HG02852 (cell line): ENCODE measurements at regions not wholly inside any gene's neighbourhood (a gene's known extent, or its start where the extent isn't known, plus 50 kb on each side); places are given as distances from the start of the nearest gene placed in this dataset.
"Not testable (repeated sequence)": the region's sequence is repeated elsewhere in the genome, so short reads cannot be mapped to it uniquely, and the experiment has no call there.

Experiments used
- ATAC-seq: cut with Tn5 transposase; IDR thresholded peaks from one replicate; pipeline ENCODE4 v1.9.1; 2021; ENCODE audit warnings: mild to moderate bottlenecking, moderate library complexity; ENCODE audit not compliant: unreplicated experiment

GRCh38 chr16:60304066-60304465 is 1570.0 kb upstream of the GOT2 start:
- ATAC-seq = no peak

- no peak for ATAC-seq
Observed at GRCh38 chr16:60302676-60303075, 1568.6 kb upstream of the GOT2 start.

GRCh38 chr16:60302261-60302660 is 1568.1 kb upstream of the GOT2 start:
- no peak for ATAC-seq

GRCh38 chr16:60299241-60299776 is 1565.2 kb upstream of the GOT2 start:
- ATAC-seq = no peak

- no peak for ATAC-seq
Observed at GRCh38 chr16:60295451-60295850, 1561.3 kb upstream of the GOT2 start.

GRCh38 chr16:60285794-60286193 is 1551.7 kb upstream of the GOT2 start:
- no peak for ATAC-seq

GRCh38 chr16:60279061-60279665 is 1545.0 kb upstream of the GOT2 start:
- ATAC-seq = no peak

- ATAC-seq = no peak
Observed at GRCh38 chr16:60274431-60275019, 1540.4 kb upstream of the GOT2 start.

GRCh38 chr16:60271781-60272180 is 1537.7 kb upstream of the GOT2 start:
- ATAC-seq = no peak

- ATAC-seq = no peak
Observed at GRCh38 chr16:60271025-60271771, 1537.1 kb upstream of the GOT2 start.

GRCh38 chr16:60261425-60261824 is 1527.3 kb upstream of the GOT2 start:
- ATAC-seq = no peak

GRCh38 chr16:60259956-60260355 is 1525.8 kb upstream of the GOT2 start:
- ATAC-seq = no peak

- no peak for ATAC-seq
Observed at GRCh38 chr16:60246086-60246485, 1512.0 kb upstream of the GOT2 start.

GRCh38 chr16:60241671-60242070 is 1507.6 kb upstream of the GOT2 start:
- ATAC-seq = no peak

GRCh38 chr16:60230666-60231065 is 1496.5 kb upstream of the GOT2 start:
- no peak for ATAC-seq

GRCh38 chr16:60225541-60225940 is 1491.4 kb upstream of the GOT2 start:
- ATAC-seq = no peak

GRCh38 chr16:60217787-60218186 is 1483.7 kb upstream of the GOT2 start:
- no peak for ATAC-seq

- no peak for ATAC-seq
Observed at GRCh38 chr16:60214311-60214710, 1480.2 kb upstream of the GOT2 start.

- ATAC-seq = no peak
Observed at GRCh38 chr16:60206516-60206915, 1472.4 kb upstream of the GOT2 start.

GRCh38 chr16:60204181-60204580 is 1470.1 kb upstream of the GOT2 start:
- no peak for ATAC-seq

- ATAC-seq = no peak
Observed at GRCh38 chr16:60203525-60204124, 1469.5 kb upstream of the GOT2 start.

GRCh38 chr16:60200729-60201128 is 1466.6 kb upstream of the GOT2 start:
- not testable (repeated sequence) for ATAC-seq
